ENCODE measurements at regions not wholly inside any gene's neighbourhood (a gene's known extent, or its start where the extent isn't known, plus 50 kb on each side); places are given as distances from the start of the nearest gene placed in this dataset.

- TF ChIP-seq EZH2 (IDR thresholded peaks at IDR 0.05; ENCODE audit: insufficient read depth, poor library complexity, severe bottlenecking) (no peak), EZH2phosphoT487 (IDR thresholded peaks at IDR 0.05; ENCODE audit: insufficient read depth, low read depth) (no peak)
Observed at GRCh38 chr2:172357442-172357841, 69.9 kb upstream of the ITGA6 start.

All from GM23248 (cell line).